ENCODE measurements at regions not wholly inside any gene's neighbourhood (a gene's known extent, or its start where the extent isn't known, plus 50 kb on each side); places are given as distances from the start of the nearest gene placed in this dataset.
A peak's percentile ranks its signal among the peaks of the same experiment; 100 is the strongest.

DNA sequence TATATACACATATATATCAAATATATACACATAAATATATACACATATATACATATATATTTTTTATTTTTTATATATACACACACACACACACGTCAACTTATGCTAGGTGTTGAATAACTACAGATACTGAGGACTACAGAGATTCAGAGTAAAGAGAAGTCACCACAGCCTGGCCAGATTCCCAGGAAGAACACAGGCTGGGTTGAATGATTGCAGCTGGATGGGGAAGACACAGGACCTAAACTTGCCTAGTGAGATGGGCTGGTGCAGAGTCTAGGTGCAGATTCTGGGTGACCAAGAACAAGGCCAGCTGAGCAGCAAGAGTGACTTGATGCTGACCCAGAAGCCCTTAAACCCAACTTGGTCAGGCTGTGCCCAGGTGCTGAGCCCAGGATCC is 241.3 kb downstream of the KCTD12 start:
- H3K9me3 Mint-ChIP-seq: peaks cover 2% of the 10 kb centered on the region
- peaks cover 22% of the 10 kb centered on the region for H3K4me1 Mint-ChIP-seq
- H3K36me3 Mint-ChIP-seq (ENCODE audit: low read depth): no peaks in the 10 kb centered on the region
- H3K27me3 Mint-ChIP-seq (ENCODE audit: low read depth): no peaks in the 10 kb centered on the region
- TF ChIP-seq, protein P1, sequence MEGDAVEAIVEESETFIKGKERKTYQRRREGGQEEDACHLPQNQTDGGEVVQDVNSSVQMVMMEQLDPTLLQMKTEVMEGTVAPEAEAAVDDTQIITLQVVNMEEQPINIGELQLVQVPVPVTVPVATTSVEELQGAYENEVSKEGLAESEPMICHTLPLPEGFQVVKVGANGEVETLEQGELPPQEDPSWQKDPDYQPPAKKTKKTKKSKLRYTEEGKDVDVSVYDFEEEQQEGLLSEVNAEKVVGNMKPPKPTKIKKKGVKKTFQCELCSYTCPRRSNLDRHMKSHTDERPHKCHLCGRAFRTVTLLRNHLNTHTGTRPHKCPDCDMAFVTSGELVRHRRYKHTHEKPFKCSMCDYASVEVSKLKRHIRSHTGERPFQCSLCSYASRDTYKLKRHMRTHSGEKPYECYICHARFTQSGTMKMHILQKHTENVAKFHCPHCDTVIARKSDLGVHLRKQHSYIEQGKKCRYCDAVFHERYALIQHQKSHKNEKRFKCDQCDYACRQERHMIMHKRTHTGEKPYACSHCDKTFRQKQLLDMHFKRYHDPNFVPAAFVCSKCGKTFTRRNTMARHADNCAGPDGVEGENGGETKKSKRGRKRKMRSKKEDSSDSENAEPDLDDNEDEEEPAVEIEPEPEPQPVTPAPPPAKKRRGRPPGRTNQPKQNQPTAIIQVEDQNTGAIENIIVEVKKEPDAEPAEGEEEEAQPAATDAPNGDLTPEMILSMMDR (IDR thresholded peaks at IDR 0.05; ENCODE audit: unreplicated experiment in 3 of 3): no peak
- peak overlapping the region in 2 of 3 experiments; percentile 31 to 42 for H3K27ac Mint-ChIP-seq
- no peak overlapping the region for H3K4me3 Mint-ChIP-seq

DNA sequence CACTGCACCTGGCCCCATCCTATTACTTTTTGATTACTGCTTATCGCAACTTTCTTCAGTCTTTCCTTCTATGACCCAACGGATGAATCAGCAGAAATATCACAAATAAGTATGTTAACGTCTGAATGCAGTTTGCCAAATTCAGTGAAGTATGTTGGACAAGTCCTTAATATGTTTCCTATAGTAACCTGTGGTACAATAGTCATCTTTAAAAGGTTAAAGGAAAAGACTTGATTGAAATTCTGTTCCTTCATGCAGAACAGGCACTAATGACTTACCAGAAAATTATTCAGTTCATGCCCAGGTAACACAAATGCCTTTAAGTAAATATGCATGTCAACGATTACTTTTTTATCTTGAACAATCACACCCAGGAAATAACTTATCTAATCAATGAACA is 242.6 kb downstream of the KCTD12 start:
- H3K4me3 Mint-ChIP-seq: no peak overlapping the region
- H3K4me1 Mint-ChIP-seq: peaks cover 32% of the 10 kb centered on the region
- no peaks in the 10 kb centered on the region for H3K36me3 Mint-ChIP-seq (ENCODE audit: low read depth)
- H3K9me3 Mint-ChIP-seq: peaks cover 2% of the 10 kb centered on the region
- peak overlapping the region in 2 of 3 experiments; percentile 57 to 65 for H3K27ac Mint-ChIP-seq
- H3K27me3 Mint-ChIP-seq (ENCODE audit: low read depth): no peaks in the 10 kb centered on the region
- TF ChIP-seq, protein P1 (IDR thresholded peaks at IDR 0.05; ENCODE audit: unreplicated experiment in 3 of 3): no peak

DNA sequence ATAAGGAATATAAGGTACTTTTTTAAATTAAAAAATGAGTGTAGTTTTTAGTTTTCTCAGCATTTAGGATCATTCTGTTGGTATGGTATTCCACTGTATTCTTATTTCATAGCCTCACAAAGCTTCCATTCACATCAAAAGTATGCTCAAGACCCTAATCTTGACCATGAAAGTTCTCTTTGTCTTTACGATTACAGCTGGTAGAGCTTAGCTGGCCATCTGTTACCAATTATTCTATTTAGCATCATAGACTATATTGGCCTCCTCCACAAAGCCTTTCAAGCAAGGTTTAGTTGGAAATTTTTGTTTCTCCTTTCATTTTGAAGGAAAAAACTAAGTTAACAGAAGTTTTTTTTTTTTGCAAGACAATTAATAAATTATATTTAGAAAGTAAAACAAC is 245.1 kb downstream of the KCTD12 start:
- TF ChIP-seq, protein P1 (IDR thresholded peaks at IDR 0.05; ENCODE audit: unreplicated experiment in 3 of 3): no peak
- H3K36me3 Mint-ChIP-seq (ENCODE audit: low read depth): no peaks in the 10 kb centered on the region
- no peaks in the 10 kb centered on the region for H3K9me3 Mint-ChIP-seq
- peaks cover 57% of the 10 kb centered on the region for H3K4me1 Mint-ChIP-seq
- H3K27me3 Mint-ChIP-seq (ENCODE audit: low read depth): no peaks in the 10 kb centered on the region
- H3K27ac Mint-ChIP-seq: peak overlapping the region; percentile 89 to 95 (median 90)
- no peak overlapping the region for H3K4me3 Mint-ChIP-seq

DNA sequence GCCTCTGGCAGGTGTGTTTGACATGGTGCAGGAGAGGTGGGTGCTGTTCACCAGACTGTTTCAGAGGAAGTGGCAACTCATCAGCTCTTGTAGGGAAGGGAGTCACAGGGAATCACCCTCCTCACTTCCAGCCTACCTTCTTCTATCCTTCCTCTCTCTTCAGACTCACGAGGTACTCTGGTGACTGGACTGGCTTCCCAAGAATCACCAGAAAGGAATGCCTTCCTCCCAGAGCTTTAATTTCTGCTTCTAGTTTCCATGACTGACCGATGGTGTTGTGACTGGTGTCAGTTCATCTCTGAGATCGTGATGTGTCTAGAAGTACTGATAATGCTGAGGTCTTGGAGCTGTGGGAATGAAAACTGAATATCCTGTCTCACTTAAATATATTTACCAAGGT is 247.3 kb downstream of the KCTD12 start:
- H3K36me3 Mint-ChIP-seq (ENCODE audit: low read depth): no peaks in the 10 kb centered on the region
- H3K4me3 Mint-ChIP-seq: no peak overlapping the region
- H3K4me1 Mint-ChIP-seq: peaks cover 70% of the 10 kb centered on the region

DNA sequence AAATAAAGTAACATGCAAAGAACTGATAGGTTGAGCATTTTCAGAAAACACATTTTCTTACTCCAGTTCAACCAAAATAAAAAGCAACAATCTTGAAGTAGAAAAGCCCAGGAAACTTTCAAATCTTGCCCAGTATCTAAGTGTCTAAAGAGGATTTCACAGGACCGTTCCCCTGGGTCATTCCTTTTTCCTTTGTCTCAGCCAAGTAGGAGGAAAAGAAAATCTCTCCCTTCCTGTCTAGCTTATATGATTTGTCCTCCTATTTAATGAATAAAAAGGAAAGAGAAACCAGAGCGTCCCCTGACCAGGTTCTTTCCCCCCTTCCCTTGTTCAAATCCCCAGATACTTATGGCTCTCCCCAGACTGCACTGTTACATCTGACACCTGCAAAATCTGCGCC is 248.0 kb downstream of the KCTD12 start:
- H3K9me3 Mint-ChIP-seq: no peaks in the 10 kb centered on the region
- peak overlapping the region in 1 of 3 experiments; percentile 3 for H3K4me3 Mint-ChIP-seq
- H3K4me1 Mint-ChIP-seq: peaks cover 70% of the 10 kb centered on the region
- H3K36me3 Mint-ChIP-seq (ENCODE audit: low read depth): no peaks in the 10 kb centered on the region
- H3K27ac Mint-ChIP-seq: peak overlapping the region; percentile 94 to 96 (median 95)
- no peaks in the 10 kb centered on the region for H3K27me3 Mint-ChIP-seq (ENCODE audit: low read depth)
- TF ChIP-seq, protein P1 (IDR thresholded peaks at IDR 0.05; ENCODE audit: unreplicated experiment in 3 of 3): no peak

More for the DNA sequence above, 247.3 kb downstream of the KCTD12 start:
- TF ChIP-seq, protein P1 (IDR thresholded peaks at IDR 0.05; ENCODE audit: unreplicated experiment in 3 of 3): no peak
- Mint-ChIP-seq H3K9me3 (no peaks in the 10 kb centered on the region), H3K27ac (peak overlapping the region in 2 of 3 experiments; percentile 94 to 95), H3K27me3 (ENCODE audit: low read depth) (no peaks in the 10 kb centered on the region)

DNA sequence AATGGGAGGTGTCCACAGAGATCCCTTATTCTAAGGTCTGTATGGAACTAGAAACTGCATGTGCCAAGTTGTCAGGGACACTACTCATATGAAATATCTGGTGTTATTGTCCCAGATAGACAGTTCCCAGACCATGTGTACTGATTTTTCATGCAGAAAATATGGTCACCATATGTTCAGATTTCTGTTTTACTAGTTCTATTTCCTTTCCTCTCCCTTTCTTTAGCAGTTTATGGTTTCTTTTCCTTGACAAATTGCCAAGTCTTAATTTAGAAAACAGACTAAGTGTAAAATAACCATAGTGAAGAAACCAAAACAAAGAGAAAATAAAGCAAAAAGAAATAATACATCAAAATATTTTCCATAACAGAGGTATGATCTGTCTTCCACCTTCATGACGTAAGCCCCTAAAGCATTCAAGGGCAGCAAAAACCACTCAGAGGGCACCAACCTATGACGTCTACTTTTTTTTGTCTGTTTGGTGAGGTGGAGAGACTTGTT is 248.5 kb downstream of the KCTD12 start:
- H3K9me3 Mint-ChIP-seq: no peaks in the 10 kb centered on the region
- H3K4me3 Mint-ChIP-seq: no peak overlapping the region
- H3K27me3 Mint-ChIP-seq (ENCODE audit: low read depth): peaks cover under 1% of the 10 kb centered on the region
- peak overlapping the region; percentile 94 to 96 (median 95) for H3K27ac Mint-ChIP-seq
- H3K36me3 Mint-ChIP-seq (ENCODE audit: low read depth): no peaks in the 10 kb centered on the region
- H3K4me1 Mint-ChIP-seq: peaks cover 69% of the 10 kb centered on the region
- TF ChIP-seq, protein P1 (IDR thresholded peaks at IDR 0.05; ENCODE audit: unreplicated experiment in 3 of 3): no peak
